Vagina (tissue), 2 donors: ENCODE measurements at regions not wholly inside any gene's neighbourhood (a gene's known extent, or its start where the extent isn't known, plus 50 kb on each side); places are given as distances from the start of the nearest gene placed in this dataset.
"Not testable (repeated sequence)": the region's sequence is repeated elsewhere in the genome, so short reads cannot be mapped to it uniquely, and the experiment has no call there.

Experiments used
- DNase-seq, 2 donors: peaks; one replicate each; pipeline ENCODE4 v3.0.0-alpha.2; 2017; ENCODE audit errors: extremely low spot score in 2 of 2
- H3K27ac ChIP-seq: fragments of 200-600 bp; sonication (generic); one replicate; pipeline ENCODE4 v1.5.1; 2019
- H3K27me3 ChIP-seq: fragments of 200-600 bp; sonication (generic); one replicate; pipeline ENCODE4 v1.5.1; 2019
- H3K36me3 ChIP-seq, 2 donors: fragments of 200-600 bp; sonication (generic); one replicate each; pipeline ENCODE4 v1.5.1; 2017 to 2019
- H3K4me1 ChIP-seq: fragments of 200-600 bp; sonication (generic); one replicate; pipeline ENCODE4 v1.5.1; 2019
- H3K4me3 ChIP-seq, 2 donors: fragments of 200-600 bp; sonication (generic); 1 replicate in 1 of 2; 2 replicates in 1 of 2; pipeline ENCODE4 v1.5.1; 2016 to 2019
- H3K9me3 ChIP-seq: fragments of 200-600 bp; sonication (generic); one replicate; pipeline ENCODE4 v1.5.1; 2019
- CTCF ChIP-seq, 3 experiments: fragments of 450-650 bp in 2 of 3; fragments of 200-600 bp in 1 of 3; sonication (generic) in 1 of 3; IDR thresholded peaks; one replicate each; pipeline ENCODE4 v1.5.1; 2017 to 2019; ENCODE audit warnings: antibody characterized with exemption in 3 of 3, mild to moderate bottlenecking in 2 of 3, moderate library complexity in 2 of 3
- POLR2A ChIP-seq, 2 donors: fragments of 450-650 bp; IDR thresholded peaks; one replicate each; pipeline ENCODE4 v1.6.1; 2017; ENCODE audit warnings: antibody characterized with exemption in 2 of 2, mild to moderate bottlenecking in 2 of 2, moderate library complexity in 2 of 2
- POLR2AphosphoS5 ChIP-seq, 2 donors: sonication (generic); formaldehyde crosslinking; IDR thresholded peaks; one replicate each; pipeline ENCODE4 v1.9.0; 2017; ENCODE audit warnings: antibody characterized with exemption in 2 of 2, mild to moderate bottlenecking in 2 of 2, low read depth in 1 of 2; ENCODE audit not compliant: insufficient read depth in 1 of 2
- intact Hi-C: fragments of 100-400 bp; cut with DNase I; formaldehyde crosslinking; loops from one replicate; pipeline ENCODE4 v1.15.1; 2023

GRCh38 chr2:83365476-83365875 is 1093.6 kb downstream of the SUCLG1 start:
- Histone ChIP-seq H3K27me3 (no peaks in the 10 kb centered on the region), H3K36me3 (no peaks in the 10 kb centered on the region), H3K27ac (no peak overlapping the region), H3K4me1 (no peaks in the 10 kb centered on the region), H3K9me3 (no peaks in the 10 kb centered on the region), H3K4me3 (no peak overlapping the region)
- TF ChIP-seq POLR2A (IDR thresholded peaks at IDR 0.05) = no peak
- no peak for TF ChIP-seq POLR2AphosphoS5 (IDR thresholded peaks at IDR 0.05; ENCODE audit: insufficient read depth in 1 of 2, low read depth in 1 of 2)
- no peak for TF ChIP-seq CTCF (IDR thresholded peaks at IDR 0.05)
- DNase-seq = no peak
- intact Hi-C loops = no loop called here

GRCh38 chr2:83364264-83364663 is 1094.8 kb downstream of the SUCLG1 start:
- TF ChIP-seq POLR2A (IDR thresholded peaks at IDR 0.05) (no peak), CTCF (IDR thresholded peaks at IDR 0.05) (no peak), POLR2AphosphoS5 (IDR thresholded peaks at IDR 0.05; ENCODE audit: insufficient read depth in 1 of 2, low read depth in 1 of 2) (no peak)
- H3K27ac ChIP-seq = no peak overlapping the region
- H3K36me3 ChIP-seq = no peaks in the 10 kb centered on the region
- H3K27me3 ChIP-seq = no peaks in the 10 kb centered on the region
- no peaks in the 10 kb centered on the region for H3K4me1 ChIP-seq
- H3K9me3 ChIP-seq = no peaks in the 10 kb centered on the region
- intact Hi-C loops = no loop called here
- H3K4me3 ChIP-seq = no peak overlapping the region
- no peak for DNase-seq

GRCh38 chr2:83363138-83363537 is 1095.9 kb downstream of the SUCLG1 start:
- H3K27me3 ChIP-seq, H3K4me3 ChIP-seq, H3K27ac ChIP-seq, intact Hi-C loops, H3K36me3 ChIP-seq, DNase-seq, H3K4me1 ChIP-seq, H3K9me3 ChIP-seq: not testable (repeated sequence)

- H3K4me1 ChIP-seq = no peaks in the 10 kb centered on the region
- TF ChIP-seq CTCF (IDR thresholded peaks at IDR 0.05) (no peak), POLR2A (IDR thresholded peaks at IDR 0.05) (no peak), POLR2AphosphoS5 (IDR thresholded peaks at IDR 0.05; ENCODE audit: insufficient read depth in 1 of 2, low read depth in 1 of 2) (no peak)
- no peaks in the 10 kb centered on the region for H3K36me3 ChIP-seq
- intact Hi-C loops = no loop called here
- no peak overlapping the region for H3K4me3 ChIP-seq
- H3K9me3 ChIP-seq = no peaks in the 10 kb centered on the region
- no peak for DNase-seq
- no peaks in the 10 kb centered on the region for H3K27me3 ChIP-seq
- H3K27ac ChIP-seq = no peak overlapping the region
Measured at GRCh38 chr2:83359336-83359735, 1099.7 kb downstream of the SUCLG1 start.

GRCh38 chr2:83342860-83343329 is 1116.2 kb downstream of the SUCLG1 start:
- H3K4me3 ChIP-seq = no peak overlapping the region
- DNase-seq = no peak
- intact Hi-C loops = no loop called here
- no peaks in the 10 kb centered on the region for H3K4me1 ChIP-seq
- no peaks in the 10 kb centered on the region for H3K36me3 ChIP-seq
- no peak overlapping the region for H3K27ac ChIP-seq
- TF ChIP-seq CTCF (IDR thresholded peaks at IDR 0.05) (no peak), POLR2A (IDR thresholded peaks at IDR 0.05) (no peak), POLR2AphosphoS5 (IDR thresholded peaks at IDR 0.05; ENCODE audit: insufficient read depth in 1 of 2, low read depth in 1 of 2) (no peak)
- H3K27me3 ChIP-seq = no peaks in the 10 kb centered on the region
- no peaks in the 10 kb centered on the region for H3K9me3 ChIP-seq

- Histone ChIP-seq H3K27ac (no peak overlapping the region), H3K4me1 (no peaks in the 10 kb centered on the region), H3K36me3 (no peaks in the 10 kb centered on the region), H3K9me3 (no peaks in the 10 kb centered on the region), H3K27me3 (no peaks in the 10 kb centered on the region), H3K4me3 (no peak overlapping the region)
- no peak for TF ChIP-seq POLR2A (IDR thresholded peaks at IDR 0.05)
- TF ChIP-seq CTCF (IDR thresholded peaks at IDR 0.05) = no peak
- TF ChIP-seq POLR2AphosphoS5 (IDR thresholded peaks at IDR 0.05; ENCODE audit: insufficient read depth in 1 of 2, low read depth in 1 of 2) = no peak
- no peak for DNase-seq
- intact Hi-C loops = no loop called here
Measured at GRCh38 chr2:83340424-83340823, 1118.7 kb downstream of the SUCLG1 start.

- H3K4me1 ChIP-seq, H3K27ac ChIP-seq, intact Hi-C loops, H3K4me3 ChIP-seq, H3K27me3 ChIP-seq, DNase-seq, H3K9me3 ChIP-seq, H3K36me3 ChIP-seq: not testable (repeated sequence)
Measured at GRCh38 chr2:83339942-83340341, 1119.1 kb downstream of the SUCLG1 start.
